NB4 (cell line): ENCODE measurements at regions not wholly inside any gene's neighbourhood (a gene's known extent, or its start where the extent isn't known, plus 50 kb on each side); places are given as distances from the start of the nearest gene placed in this dataset.
"Not testable (repeated sequence)": the region's sequence is repeated elsewhere in the genome, so short reads cannot be mapped to it uniquely, and the experiment has no call there.

Experiments used
- DNase-seq: peaks from one replicate; pipeline ENCODE4 v3.0.0; 2010; ENCODE audit warnings: low read depth
- H3K4me3 ChIP-seq: one replicate; pipeline ENCODE4 v1.5.1; 2011; ENCODE audit warnings: mild to moderate bottlenecking, low read depth, low read length, moderate library complexity
- MYC ChIP-seq: IDR thresholded peaks from 2 replicates; pipeline ENCODE4 v1.6.1; 2011; ENCODE audit warnings: low read depth, low read length
- POLR2A ChIP-seq: IDR thresholded peaks from 2 replicates; pipeline ENCODE4 v1.6.1; 2011; ENCODE audit warnings: mild to moderate bottlenecking; ENCODE audit not compliant: insufficient read length; ENCODE audit errors: extremely low read depth
- TF ChIP-seq, protein P1 (sequence below): IDR thresholded peaks from 2 replicates; pipeline ENCODE4 v1.6.1; 2011; ENCODE audit warnings: low read depth, low read length
- TF ChIP-seq, protein P2 (sequence below): IDR thresholded peaks from one replicate; pipeline ENCODE4 v1.5.1; 2012; ENCODE audit warnings: low read depth, low read length

DNA sequence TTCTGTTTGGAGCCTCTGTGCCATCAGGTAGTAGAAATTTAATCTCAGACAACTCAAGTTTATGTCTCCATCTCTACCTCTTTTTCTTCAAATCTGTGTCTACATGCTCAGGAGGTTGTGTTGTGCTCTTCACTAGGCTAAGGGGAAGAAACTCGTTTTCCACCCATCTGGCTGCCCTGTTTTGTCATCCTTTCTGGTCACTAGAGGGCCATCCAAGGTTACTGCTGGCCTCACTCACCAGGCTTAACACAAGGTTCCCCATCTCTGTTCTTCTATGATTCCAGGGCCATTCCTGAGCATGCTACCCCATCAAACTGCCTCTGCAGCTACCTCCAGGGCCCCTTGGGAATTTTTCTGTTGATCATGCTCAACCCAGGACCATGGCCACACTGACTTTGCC lies 213.3 kb upstream of the FBXL7 start:
- no peak overlapping the region for H3K4me3 ChIP-seq
- DNase-seq = peak; percentile 12
- TF ChIP-seq, protein P1, sequence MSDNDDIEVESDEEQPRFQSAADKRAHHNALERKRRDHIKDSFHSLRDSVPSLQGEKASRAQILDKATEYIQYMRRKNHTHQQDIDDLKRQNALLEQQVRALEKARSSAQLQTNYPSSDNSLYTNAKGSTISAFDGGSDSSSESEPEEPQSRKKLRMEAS = no peak
- TF ChIP-seq, protein P2, sequence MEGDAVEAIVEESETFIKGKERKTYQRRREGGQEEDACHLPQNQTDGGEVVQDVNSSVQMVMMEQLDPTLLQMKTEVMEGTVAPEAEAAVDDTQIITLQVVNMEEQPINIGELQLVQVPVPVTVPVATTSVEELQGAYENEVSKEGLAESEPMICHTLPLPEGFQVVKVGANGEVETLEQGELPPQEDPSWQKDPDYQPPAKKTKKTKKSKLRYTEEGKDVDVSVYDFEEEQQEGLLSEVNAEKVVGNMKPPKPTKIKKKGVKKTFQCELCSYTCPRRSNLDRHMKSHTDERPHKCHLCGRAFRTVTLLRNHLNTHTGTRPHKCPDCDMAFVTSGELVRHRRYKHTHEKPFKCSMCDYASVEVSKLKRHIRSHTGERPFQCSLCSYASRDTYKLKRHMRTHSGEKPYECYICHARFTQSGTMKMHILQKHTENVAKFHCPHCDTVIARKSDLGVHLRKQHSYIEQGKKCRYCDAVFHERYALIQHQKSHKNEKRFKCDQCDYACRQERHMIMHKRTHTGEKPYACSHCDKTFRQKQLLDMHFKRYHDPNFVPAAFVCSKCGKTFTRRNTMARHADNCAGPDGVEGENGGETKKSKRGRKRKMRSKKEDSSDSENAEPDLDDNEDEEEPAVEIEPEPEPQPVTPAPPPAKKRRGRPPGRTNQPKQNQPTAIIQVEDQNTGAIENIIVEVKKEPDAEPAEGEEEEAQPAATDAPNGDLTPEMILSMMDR = peak; percentile 16

DNA sequence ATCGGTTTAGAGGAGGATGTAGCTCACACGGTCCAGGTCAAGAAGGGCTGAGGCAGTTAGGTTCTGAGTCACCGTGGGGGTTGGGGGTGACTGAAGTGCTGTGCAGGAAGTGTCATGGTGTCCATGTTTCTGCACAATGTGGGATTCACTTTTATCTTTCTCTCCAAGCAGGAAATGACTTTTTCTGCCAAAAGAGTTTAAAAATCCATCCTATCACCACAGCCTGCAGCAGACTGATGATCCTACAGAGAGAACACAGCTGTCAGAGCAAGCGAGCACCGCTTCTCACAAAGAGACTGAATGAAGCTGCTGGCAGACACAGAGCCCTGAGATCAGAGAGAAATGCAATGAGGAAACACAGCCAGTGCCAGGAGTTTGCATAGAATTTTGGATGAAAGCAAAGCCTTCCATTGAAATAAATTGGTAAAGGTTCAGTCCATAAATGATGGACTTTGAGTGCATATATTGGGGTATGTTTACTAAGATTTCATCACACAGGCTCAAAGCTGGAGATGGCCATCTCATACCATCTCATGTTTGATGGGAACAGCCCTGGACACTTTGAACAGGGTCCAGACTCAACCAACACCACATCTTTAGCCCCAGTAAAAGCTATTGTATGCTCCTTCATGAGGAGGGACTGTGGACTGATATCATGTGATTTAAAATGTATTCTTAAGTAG lies 213.9 kb upstream of the FBXL7 start:
- H3K4me3 ChIP-seq = no peak overlapping the region
- TF ChIP-seq, protein P1 = no peak
- TF ChIP-seq, protein P2 = no peak
- TF ChIP-seq POLR2A (no peak), MYC (no peak)
- DNase-seq = peak; percentile 12

DNA sequence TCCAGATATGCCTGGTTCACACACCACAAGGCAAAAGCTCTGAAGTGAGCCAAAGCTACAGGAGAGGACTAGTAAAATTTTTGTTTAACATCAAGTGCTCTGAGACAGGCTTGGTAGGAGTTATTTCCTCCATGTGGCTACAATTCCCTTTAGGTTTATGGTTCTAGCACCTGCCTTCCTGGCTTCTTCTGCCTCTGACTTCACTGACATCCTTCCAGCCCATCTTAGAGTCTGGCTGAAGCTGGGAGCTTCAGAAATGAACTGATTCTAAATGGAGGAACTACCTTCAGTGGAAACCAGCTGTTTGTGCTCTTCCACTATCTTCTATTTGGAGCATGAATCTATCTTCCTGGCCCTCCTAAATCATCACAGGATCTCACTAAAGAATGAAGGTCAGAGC lies 215.3 kb upstream of the FBXL7 start:
- no peak overlapping the region for H3K4me3 ChIP-seq
- DNase-seq = no peak
- TF ChIP-seq POLR2A = no peak
- no peak for TF ChIP-seq MYC
- TF ChIP-seq, protein P1 = no peak
- TF ChIP-seq, protein P2 = no peak

DNA sequence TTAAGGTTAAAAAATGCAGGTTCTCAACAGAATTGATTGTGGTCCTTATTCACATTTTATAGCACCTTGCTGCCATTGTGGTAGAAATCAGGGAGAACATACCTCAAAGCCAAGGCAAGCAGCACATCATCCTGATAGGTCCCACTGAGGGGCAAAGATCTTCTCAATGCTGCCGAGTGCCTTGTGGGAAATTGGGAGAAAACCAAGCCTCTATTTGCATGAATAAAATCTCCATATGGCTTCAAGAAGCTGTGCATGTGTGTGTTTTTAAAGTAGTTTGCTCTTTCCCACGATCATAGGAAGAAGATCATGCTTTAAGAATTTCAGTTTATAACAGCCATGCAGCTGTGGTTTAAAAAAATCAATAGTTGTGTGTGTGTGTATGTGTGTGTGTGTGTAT lies 216.9 kb upstream of the FBXL7 start:
- no peak for DNase-seq
- TF ChIP-seq MYC (no peak), POLR2A (no peak)
- TF ChIP-seq, protein P1 = no peak
- TF ChIP-seq, protein P2 = no peak
- H3K4me3 ChIP-seq = no peak overlapping the region

DNA sequence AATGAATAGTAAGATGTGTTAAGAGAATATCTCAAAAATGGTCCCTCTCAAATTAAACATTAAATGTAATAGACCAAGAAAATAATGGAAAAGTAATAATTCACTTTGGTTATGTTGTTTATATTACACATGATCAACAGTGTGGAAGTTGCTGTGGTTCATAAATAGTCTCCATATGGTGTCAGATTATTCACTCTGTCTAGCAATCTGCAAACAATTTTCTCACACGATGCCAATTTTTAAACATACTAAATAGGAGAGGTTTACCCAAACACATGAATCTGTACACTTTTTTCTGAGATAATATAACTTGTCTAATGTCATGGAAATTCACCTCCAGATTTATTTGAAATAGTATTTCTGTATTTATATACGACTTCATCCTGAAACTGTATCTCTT lies 217.4 kb upstream of the FBXL7 start:
- no peak for DNase-seq
- no peak overlapping the region for H3K4me3 ChIP-seq
- TF ChIP-seq, protein P1 = no peak
- TF ChIP-seq POLR2A = no peak
- TF ChIP-seq, protein P2 = no peak
- no peak for TF ChIP-seq MYC

DNA sequence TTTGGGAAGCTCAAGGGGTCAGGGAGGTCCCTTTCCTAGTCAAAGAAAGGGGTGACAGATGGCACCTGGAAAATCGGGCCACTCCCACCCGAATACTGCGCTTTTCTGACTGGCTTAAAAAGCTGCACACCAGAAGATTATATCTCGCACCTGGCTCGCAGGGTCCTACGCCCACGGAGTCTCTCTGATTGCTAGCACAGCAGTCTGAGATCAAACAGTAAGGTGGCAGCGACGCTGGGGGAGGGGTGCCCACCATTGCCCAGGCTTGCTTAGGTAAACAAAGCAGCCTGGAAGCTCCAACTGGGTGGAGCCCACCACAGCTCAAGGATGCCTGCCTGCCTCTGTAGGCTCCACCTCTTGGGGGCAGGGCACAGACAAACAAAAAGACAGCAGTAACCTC lies 228.4 kb upstream of the FBXL7 start:
- not testable (repeated sequence) for H3K4me3 ChIP-seq, DNase-seq
